Naive thymus-derived CD8-positive, alpha-beta T cell (primary cell): ENCODE measurements at regions not wholly inside any gene's neighbourhood (a gene's known extent, or its start where the extent isn't known, plus 50 kb on each side); places are given as distances from the start of the nearest gene placed in this dataset.

Experiments
- ATAC-seq, 2 donors: fragments of 150-1000 bp; cut with Tn5 transposase in 1 of 2; sonication (Bioruptor Pico), chemical (Tn5 transposase) in 1 of 2; 1 replicate in 1 of 2; 2 replicates in 1 of 2; pipeline ENCODE4 v1.10.0; 2021; ENCODE audit warnings: mild to moderate bottlenecking in 2 of 2, moderate library complexity in 2 of 2
- POLR2A ChIA-PET: fragments of 350-600 bp; sonication (Branson Sonifier 250); formaldehyde crosslinking; loops from one replicate; lab custom pipeline; 2021; ENCODE audit warnings: antibody characterized with exemption; lab: Charles Lee
- DNase-seq, 10 donors: peaks; one replicate each; pipeline versions ENCODE4 v3.0.0 to v3.0.0-alpha.2; 2020 to 2022
- H3K27ac Mint-ChIP-seq, 10 donors: one replicate each; pipeline ENCODE4 v1.8.0; 2020 to 2022; ENCODE audit warnings: mild to moderate bottlenecking in 10 of 10, mixed read lengths in 10 of 10, moderate library complexity in 4 of 10, inconsistent platforms in 1 of 10
- H3K27me3 Mint-ChIP-seq, 5 donors: one replicate each; pipeline ENCODE4 v1.8.0; 2021 to 2022; ENCODE audit warnings: mixed read lengths in 5 of 5
- H3K36me3 Mint-ChIP-seq, 3 donors: one replicate each; pipeline ENCODE4 v1.8.0; 2020 to 2022; ENCODE audit warnings: mixed read lengths in 3 of 3, mild to moderate bottlenecking in 2 of 3, inconsistent platforms in 1 of 3
- H3K4me1 Mint-ChIP-seq, 4 donors: one replicate each; pipeline ENCODE4 v1.8.0; 2021 to 2022; ENCODE audit warnings: mixed read lengths in 4 of 4
- H3K4me3 Mint-ChIP-seq, 10 donors: one replicate each; pipeline ENCODE4 v1.8.0; 2020 to 2022; ENCODE audit warnings: mild to moderate bottlenecking in 10 of 10, mixed read lengths in 10 of 10, moderate library complexity in 6 of 10, inconsistent platforms in 1 of 10
- H3K9me3 Mint-ChIP-seq, 9 donors: one replicate each; pipeline ENCODE4 v1.8.0; 2020 to 2022; ENCODE audit warnings: mixed read lengths in 9 of 9, mild to moderate bottlenecking in 3 of 9, inconsistent platforms in 1 of 9, moderate library complexity in 1 of 9

- POLR2A ChIA-PET = no interaction called here
- no peak for ATAC-seq
- no peak for DNase-seq
- Mint-ChIP-seq H3K9me3 (peaks cover 0 to 9% (median 0%) of the 10 kb centered on the region in 9 donors), H3K27me3 (peaks cover 0 to 4% (median 0%) of the 10 kb centered on the region in 5 donors), H3K4me1 (no peaks in the 10 kb centered on the region), H3K36me3 (no peaks in the 10 kb centered on the region), H3K4me3 (no peak overlapping the region), H3K27ac (no peak overlapping the region)
Measured at GRCh38 chr3:81439108-81439507, 322.3 kb downstream of the GBE1 start.

DNA sequence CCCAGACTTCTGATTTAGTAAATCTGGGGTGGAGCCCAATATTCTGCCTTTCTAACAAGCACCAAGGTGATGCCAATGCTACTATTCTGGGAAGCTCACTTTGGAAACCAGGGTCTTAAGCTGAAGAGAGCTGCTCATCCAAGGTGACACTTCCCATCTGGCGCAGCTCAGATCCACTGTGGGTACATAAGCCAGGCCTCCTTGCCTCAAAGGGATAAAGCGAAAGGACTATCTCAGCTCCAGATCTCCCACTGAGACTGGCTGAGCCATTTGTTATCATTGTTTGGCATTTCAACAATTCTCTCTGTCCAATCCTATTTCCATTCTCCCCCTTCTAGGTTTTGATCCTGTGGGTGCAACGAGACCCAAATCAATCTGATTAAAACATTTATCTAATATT is 323.8 kb downstream of the GBE1 start:
- Mint-ChIP-seq H3K4me1 (no peaks in the 10 kb centered on the region), H3K36me3 (no peaks in the 10 kb centered on the region), H3K9me3 (peaks cover 0 to 9% (median 0%) of the 10 kb centered on the region in 9 donors), H3K27ac (no peak overlapping the region), H3K27me3 (peaks cover 0 to 4% (median 0%) of the 10 kb centered on the region in 5 donors), H3K4me3 (no peak overlapping the region)
- POLR2A ChIA-PET = no interaction called here
- no peak for DNase-seq
- no peak for ATAC-seq

DNA sequence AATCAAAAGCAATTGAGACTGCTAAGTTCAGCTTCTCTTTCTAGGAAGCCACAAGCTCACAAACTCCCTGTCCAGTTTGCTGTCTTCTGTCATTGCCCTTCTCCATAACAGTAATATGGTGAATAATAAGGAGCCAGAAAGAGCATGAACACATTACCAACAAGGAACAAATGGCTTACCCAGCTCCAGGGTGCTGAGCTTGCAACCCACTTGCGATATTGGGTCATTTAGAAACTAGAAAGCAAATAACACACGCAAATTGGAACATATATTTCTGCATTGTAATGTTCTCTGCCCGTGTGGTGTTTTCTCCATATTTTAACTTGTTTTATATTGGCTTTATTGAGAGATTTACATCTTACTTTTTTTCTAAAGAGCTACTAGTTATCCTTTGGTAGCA is 325.3 kb downstream of the GBE1 start:
- no peak for ATAC-seq
- Mint-ChIP-seq H3K4me1 (no peaks in the 10 kb centered on the region), H3K4me3 (no peak overlapping the region), H3K36me3 (no peaks in the 10 kb centered on the region), H3K27ac (no peak overlapping the region), H3K27me3 (peaks cover 0 to 4% (median 0%) of the 10 kb centered on the region in 5 donors), H3K9me3 (peaks cover 0 to 14% (median 0%) of the 10 kb centered on the region in 9 donors)
- POLR2A ChIA-PET = no interaction called here
- DNase-seq = no peak

DNA sequence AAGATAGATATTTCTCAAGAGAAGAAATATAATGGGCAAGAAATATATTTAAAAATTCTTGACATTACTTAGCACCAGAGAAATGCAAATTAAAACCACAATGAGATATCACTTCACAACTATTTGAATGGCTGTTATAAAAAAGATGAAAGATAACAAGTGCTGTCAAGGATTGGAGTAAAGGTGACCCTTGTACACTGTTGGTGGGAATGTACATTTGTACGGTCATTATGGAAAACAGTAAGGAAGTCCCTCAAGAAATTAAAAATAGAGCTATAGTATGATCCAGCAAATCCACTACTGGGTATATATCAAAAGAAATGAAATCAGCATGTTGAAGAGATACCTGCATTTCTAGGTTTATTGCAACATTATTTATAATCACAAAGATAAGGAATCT is 326.4 kb downstream of the GBE1 start:
- no peaks in the 10 kb centered on the region for H3K4me1 Mint-ChIP-seq
- no peak overlapping the region for H3K27ac Mint-ChIP-seq
- ATAC-seq = no peak

DNA sequence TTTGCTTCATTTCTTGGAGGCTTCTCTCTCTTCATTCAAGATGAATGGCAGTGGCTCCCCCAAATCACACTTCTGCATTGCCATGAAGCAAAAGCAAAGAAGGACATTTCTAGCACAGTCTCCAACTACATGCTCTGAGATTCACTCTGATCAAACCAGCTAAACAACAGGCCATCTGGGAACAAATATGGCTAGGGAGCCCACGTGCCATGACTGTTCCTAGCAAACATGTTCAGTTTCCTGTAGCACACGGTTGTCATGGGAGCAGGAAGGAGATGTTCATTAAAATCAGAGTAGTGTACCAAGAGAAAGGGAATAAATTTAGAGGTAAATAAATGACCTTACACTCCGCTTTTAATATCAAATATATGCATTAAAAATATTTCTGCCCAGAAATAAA is 327.3 kb downstream of the GBE1 start:
- Mint-ChIP-seq H3K36me3 (no peaks in the 10 kb centered on the region), H3K4me3 (no peak overlapping the region), H3K27ac (no peak overlapping the region), H3K4me1 (no peaks in the 10 kb centered on the region), H3K27me3 (peaks cover 0 to 4% (median 0%) of the 10 kb centered on the region in 5 donors), H3K9me3 (peaks cover 0 to 19% (median 0%) of the 10 kb centered on the region in 9 donors)
- POLR2A ChIA-PET = no interaction called here
- ATAC-seq (no peak), DNase-seq (no peak)

More for the DNA sequence above, 326.4 kb downstream of the GBE1 start:
- H3K9me3 Mint-ChIP-seq = peaks cover 0 to 19% (median 0%) of the 10 kb centered on the region in 9 donors
- H3K36me3 Mint-ChIP-seq = no peaks in the 10 kb centered on the region
- no peak overlapping the region for H3K4me3 Mint-ChIP-seq
- peaks cover 0 to 4% (median 0%) of the 10 kb centered on the region in 5 donors for H3K27me3 Mint-ChIP-seq
- POLR2A ChIA-PET = no interaction called here
- no peak for DNase-seq

- H3K4me3 Mint-ChIP-seq = no peak overlapping the region
- H3K4me1 Mint-ChIP-seq = no peaks in the 10 kb centered on the region
- ATAC-seq (no peak), DNase-seq (no peak)
- H3K27me3 Mint-ChIP-seq = peaks cover 0 to 4% (median 0%) of the 10 kb centered on the region in 5 donors
- POLR2A ChIA-PET = no interaction called here
- H3K36me3 Mint-ChIP-seq = no peaks in the 10 kb centered on the region
- H3K27ac Mint-ChIP-seq = no peak overlapping the region
- H3K9me3 Mint-ChIP-seq = peaks cover 0 to 17% (median 0%) of the 10 kb centered on the region in 9 donors
Measured at GRCh38 chr3:81433675-81434074, 327.8 kb downstream of the GBE1 start.

DNA sequence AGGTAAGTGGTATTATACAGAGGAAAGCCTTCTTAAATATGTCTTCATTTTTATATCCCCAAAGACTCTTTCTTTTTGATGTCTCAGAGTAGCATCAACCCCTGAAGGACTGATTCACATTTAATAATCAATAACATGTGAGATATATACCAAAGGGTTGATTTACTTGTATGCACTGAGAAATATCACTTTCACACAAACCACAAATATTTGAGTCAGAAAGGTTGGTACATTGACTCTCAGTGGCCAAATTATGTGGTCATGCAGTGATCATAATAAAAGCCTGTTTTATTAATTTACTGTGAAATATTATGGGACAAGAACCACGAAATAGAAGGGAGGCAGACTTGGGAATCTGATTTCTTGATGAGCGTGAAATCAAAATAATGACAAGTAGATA is 329.0 kb downstream of the GBE1 start:
- no peaks in the 10 kb centered on the region for H3K36me3 Mint-ChIP-seq
- H3K4me1 Mint-ChIP-seq = no peaks in the 10 kb centered on the region
- peaks cover 0 to 9% (median 0%) of the 10 kb centered on the region in 9 donors for H3K9me3 Mint-ChIP-seq
- H3K27ac Mint-ChIP-seq = no peak overlapping the region
- ATAC-seq = no peak
- POLR2A ChIA-PET = no interaction called here
- DNase-seq = no peak
- H3K4me3 Mint-ChIP-seq = no peak overlapping the region
- no peaks in the 10 kb centered on the region for H3K27me3 Mint-ChIP-seq

DNA sequence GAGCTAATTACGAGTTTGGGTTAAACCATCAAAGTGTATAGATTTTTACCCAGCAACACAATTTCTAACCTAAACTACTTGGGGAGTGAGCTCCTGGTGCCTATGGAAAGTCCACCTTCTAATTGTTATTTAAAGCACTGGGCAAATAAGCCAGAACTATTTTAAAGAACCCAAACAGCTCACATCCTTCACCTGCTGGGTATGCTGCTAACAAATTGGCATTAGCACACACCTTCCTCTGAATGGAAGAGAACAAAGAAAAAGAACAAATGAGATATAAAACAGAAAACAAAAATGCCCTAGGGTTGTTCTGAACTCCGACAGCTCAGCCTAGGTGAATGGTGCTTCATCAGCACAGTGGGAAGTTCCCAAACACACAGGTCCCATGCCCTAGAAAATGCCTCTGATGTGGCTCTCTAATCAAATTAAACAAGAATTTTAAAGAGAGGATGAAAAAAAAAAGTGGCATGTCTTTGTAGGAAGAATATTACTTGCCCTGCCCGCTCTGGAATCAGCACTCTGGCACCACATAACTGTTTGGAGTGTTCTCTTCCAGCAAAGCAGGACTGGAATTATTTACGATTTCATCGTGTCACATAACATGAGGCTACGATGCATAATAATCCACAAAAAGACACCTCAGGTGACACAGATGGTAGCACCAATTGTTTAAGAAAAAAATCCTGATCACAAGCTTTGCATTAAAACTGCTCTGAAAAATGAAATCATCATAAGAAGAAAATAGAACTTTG is 334.4 kb downstream of the GBE1 start:
- peaks cover 0 to 9% (median 0%) of the 10 kb centered on the region in 9 donors for H3K9me3 Mint-ChIP-seq
- H3K27ac Mint-ChIP-seq = no peak overlapping the region
- H3K4me3 Mint-ChIP-seq = no peak overlapping the region
- H3K36me3 Mint-ChIP-seq = no peaks in the 10 kb centered on the region
- H3K27me3 Mint-ChIP-seq = no peaks in the 10 kb centered on the region
- POLR2A ChIA-PET = no interaction called here
- ATAC-seq (no peak), DNase-seq (no peak)
- no peaks in the 10 kb centered on the region for H3K4me1 Mint-ChIP-seq

- H3K27me3 Mint-ChIP-seq = no peaks in the 10 kb centered on the region
- H3K36me3 Mint-ChIP-seq = no peaks in the 10 kb centered on the region
- ATAC-seq (no peak), DNase-seq (no peak)
- H3K4me1 Mint-ChIP-seq = no peaks in the 10 kb centered on the region
- no peaks in the 10 kb centered on the region for H3K9me3 Mint-ChIP-seq
- H3K27ac Mint-ChIP-seq = no peak overlapping the region
- POLR2A ChIA-PET = no interaction called here
- H3K4me3 Mint-ChIP-seq = no peak overlapping the region
Measured at GRCh38 chr3:81425198-81425868, 336.1 kb downstream of the GBE1 start.

DNA sequence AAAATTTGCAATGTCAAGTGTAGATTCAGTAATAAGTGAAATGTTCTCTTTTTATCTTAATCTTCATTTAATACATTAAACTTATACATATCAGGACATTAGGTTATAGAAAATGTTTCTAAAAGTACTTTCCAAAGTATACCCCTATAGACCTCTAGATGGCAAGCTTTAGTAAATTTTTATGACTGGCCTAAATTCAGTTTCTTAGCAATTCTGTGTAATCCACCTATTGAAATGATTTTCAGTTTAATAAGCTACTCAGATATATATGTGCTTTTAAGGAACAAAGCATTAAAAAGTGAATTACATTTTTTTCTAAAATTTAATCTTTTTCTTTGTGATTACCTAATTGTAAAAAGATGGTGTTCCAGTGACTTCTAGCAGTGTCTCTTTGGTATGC is 342.2 kb downstream of the GBE1 start:
- Mint-ChIP-seq H3K4me3 (no peak overlapping the region), H3K27ac (no peak overlapping the region), H3K4me1 (no peaks in the 10 kb centered on the region), H3K36me3 (no peaks in the 10 kb centered on the region), H3K9me3 (peaks cover 0 to 3% (median 0%) of the 10 kb centered on the region in 9 donors), H3K27me3 (peaks cover 0 to 1% (median 0%) of the 10 kb centered on the region in 5 donors)
- no peak for DNase-seq
- POLR2A ChIA-PET = no interaction called here
- no peak for ATAC-seq

DNA sequence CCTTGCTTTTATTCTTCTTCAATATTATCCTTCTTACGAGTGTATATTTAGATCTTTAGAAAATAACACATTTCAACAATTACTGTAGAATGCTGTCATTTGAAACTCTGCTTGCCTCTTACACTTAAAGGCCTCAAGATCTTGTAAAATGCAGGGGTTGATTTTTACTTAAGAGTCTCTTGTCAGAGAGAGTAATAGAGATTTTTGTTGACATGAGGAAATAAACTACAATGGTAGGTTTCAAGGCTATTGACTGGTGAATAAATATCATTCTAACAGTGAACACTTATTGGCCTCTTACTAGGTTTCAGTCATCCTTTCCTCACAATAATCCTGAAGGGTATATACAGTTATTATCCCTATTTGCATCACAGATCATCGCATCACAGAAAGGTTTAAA is 344.6 kb downstream of the GBE1 start:
- no peaks in the 10 kb centered on the region for H3K4me1 Mint-ChIP-seq
- peaks cover 0 to 1% (median 0%) of the 10 kb centered on the region in 5 donors for H3K27me3 Mint-ChIP-seq
- H3K9me3 Mint-ChIP-seq = peaks cover 0 to 3% (median 0%) of the 10 kb centered on the region in 9 donors
- H3K27ac Mint-ChIP-seq = no peak overlapping the region
- no peak for ATAC-seq
- no peak overlapping the region for H3K4me3 Mint-ChIP-seq
- H3K36me3 Mint-ChIP-seq = no peaks in the 10 kb centered on the region
- DNase-seq = no peak
- POLR2A ChIA-PET = no interaction called here

DNA sequence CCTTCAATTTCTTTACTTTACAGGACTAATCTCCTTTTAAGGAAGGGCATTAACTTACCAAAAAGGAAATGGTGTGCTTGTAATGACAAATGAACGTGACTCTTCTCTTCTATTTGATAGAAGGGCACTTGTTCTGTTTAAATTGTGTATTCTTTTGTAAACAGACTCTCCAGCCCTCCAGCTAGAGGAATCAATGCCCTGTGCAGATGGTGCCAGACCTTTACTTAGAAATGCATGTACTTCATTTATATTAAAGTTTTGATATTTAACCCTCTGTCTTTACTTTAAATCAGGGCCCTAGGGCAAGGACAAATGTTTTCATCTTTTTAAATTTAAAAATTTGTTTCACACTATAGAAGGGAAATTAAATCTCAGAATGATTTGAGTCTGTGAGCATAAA is 355.1 kb downstream of the GBE1 start:
- POLR2A ChIA-PET = no interaction called here
- H3K27ac Mint-ChIP-seq = no peak overlapping the region
- H3K9me3 Mint-ChIP-seq = peaks cover 0 to 3% (median 0%) of the 10 kb centered on the region in 9 donors
- DNase-seq (no peak), ATAC-seq (no peak)
- no peak overlapping the region for H3K4me3 Mint-ChIP-seq
- no peaks in the 10 kb centered on the region for H3K4me1 Mint-ChIP-seq
- no peaks in the 10 kb centered on the region for H3K27me3 Mint-ChIP-seq
- H3K36me3 Mint-ChIP-seq = no peaks in the 10 kb centered on the region

DNA sequence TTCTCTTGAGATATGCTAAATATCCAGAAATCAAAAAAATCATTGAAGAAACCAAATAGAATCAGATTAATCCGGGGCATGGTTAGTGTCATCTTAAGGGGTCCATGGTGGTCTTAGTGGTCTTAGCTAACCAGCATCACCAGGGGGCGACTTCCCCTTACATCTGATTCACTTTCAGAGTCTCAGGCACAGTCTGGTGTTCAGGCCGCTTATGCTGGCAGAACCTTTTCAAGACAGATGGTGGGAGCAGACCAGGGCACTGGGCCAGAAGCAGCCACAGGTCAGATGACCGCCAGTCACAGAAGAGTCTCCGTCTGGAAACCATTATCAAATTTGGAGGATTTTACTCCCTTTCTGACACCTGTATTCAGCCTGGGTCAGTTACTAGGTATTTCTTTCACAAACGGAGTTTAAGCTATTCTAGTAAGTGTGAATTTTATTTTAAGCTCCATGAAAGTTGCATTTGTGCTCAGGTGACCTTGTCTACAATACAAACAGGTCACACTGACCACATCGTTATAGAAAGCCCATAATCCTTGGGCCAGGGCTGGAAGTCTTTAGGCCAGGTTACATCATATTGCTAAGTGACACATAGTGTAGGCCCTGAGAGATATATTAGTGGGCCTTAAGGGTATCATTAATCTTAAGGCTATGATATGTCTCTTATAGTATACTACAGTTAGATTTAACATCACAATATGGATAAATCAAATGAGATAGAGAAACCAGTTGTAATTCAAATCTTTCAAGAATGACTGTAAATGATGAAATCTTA is 365.5 kb downstream of the GBE1 start:
- no peaks in the 10 kb centered on the region for H3K4me1 Mint-ChIP-seq
- POLR2A ChIA-PET = no interaction called here
- H3K4me3 Mint-ChIP-seq = no peak overlapping the region
- DNase-seq = no peak
- no peak for ATAC-seq
- no peak overlapping the region for H3K27ac Mint-ChIP-seq
- H3K36me3 Mint-ChIP-seq = no peaks in the 10 kb centered on the region
- H3K9me3 Mint-ChIP-seq = peaks cover 0 to 2% (median 0%) of the 10 kb centered on the region in 9 donors
- no peaks in the 10 kb centered on the region for H3K27me3 Mint-ChIP-seq
